Breast epithelium (tissue), 3 donors: ENCODE measurements at regions not wholly inside any gene's neighbourhood (a gene's known extent, or its start where the extent isn't known, plus 50 kb on each side); places are given as distances from the start of the nearest gene placed in this dataset.

Experiments
- POLR2A ChIP-seq: fragments of 450-650 bp; IDR thresholded peaks from one replicate; pipeline ENCODE4 v1.6.1; 2016; ENCODE audit warnings: antibody characterized with exemption, mild to moderate bottlenecking, moderate library complexity
- TF ChIP-seq, protein P1 (sequence below), 3 donors: fragments of 450-650 bp; IDR thresholded peaks; one replicate each; pipeline ENCODE4 v1.5.1; 2016 to 2017; ENCODE audit warnings: antibody characterized with exemption in 3 of 3, mild to moderate bottlenecking in 3 of 3, moderate library complexity in 3 of 3

DNA sequence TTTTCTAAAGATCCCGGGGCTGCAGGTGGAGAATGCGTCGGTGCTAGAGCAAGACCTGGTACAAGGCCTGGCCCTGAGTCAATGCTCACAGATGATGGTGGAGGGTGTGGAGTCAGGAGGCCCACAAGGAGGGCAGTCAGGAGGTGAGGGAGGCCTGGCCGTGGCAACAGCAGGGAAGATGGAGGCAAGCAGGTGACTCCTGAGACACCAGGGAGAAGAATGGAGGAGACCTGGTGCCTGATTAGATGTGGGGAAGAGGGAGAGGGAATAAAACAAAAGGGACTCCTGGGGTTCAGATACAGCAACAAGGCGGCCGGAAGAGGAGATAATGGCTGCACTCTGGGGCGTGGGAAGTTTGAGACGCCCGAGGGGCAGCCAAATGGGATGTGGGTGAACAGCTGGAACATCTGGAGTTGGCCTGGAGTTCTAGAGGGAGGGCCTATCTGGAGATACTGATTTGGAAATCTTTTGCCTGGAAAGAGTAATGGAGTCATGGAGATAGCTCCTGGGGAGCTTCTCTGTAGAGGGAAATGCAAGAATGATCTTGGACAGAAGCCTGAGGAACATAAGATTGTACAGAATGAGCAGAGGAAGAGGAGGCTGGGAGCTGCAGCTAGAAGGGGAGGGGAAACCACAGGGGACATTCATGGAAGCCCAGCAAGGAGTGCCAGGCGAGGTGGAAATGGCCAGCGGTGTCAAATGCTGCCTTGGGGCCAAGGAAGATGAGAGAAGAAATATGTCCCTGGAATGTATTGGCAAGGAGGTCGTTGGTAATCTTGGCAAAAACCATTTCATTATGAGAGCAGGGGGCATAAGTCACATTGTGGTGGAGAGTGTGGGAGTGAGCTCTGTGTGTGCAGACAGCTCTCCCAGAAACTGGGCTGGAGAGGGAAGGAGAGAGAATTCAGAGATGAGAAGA is 67.5 kb upstream of the CORO2B start:
- TF ChIP-seq, protein P1, sequence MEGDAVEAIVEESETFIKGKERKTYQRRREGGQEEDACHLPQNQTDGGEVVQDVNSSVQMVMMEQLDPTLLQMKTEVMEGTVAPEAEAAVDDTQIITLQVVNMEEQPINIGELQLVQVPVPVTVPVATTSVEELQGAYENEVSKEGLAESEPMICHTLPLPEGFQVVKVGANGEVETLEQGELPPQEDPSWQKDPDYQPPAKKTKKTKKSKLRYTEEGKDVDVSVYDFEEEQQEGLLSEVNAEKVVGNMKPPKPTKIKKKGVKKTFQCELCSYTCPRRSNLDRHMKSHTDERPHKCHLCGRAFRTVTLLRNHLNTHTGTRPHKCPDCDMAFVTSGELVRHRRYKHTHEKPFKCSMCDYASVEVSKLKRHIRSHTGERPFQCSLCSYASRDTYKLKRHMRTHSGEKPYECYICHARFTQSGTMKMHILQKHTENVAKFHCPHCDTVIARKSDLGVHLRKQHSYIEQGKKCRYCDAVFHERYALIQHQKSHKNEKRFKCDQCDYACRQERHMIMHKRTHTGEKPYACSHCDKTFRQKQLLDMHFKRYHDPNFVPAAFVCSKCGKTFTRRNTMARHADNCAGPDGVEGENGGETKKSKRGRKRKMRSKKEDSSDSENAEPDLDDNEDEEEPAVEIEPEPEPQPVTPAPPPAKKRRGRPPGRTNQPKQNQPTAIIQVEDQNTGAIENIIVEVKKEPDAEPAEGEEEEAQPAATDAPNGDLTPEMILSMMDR (IDR thresholded peaks at IDR 0.05): no peak
- TF ChIP-seq POLR2A: no peak
